ENCODE measurements at regions not wholly inside any gene's neighbourhood (a gene's known extent, or its start where the extent isn't known, plus 50 kb on each side); places are given as distances from the start of the nearest gene placed in this dataset.

DNA sequence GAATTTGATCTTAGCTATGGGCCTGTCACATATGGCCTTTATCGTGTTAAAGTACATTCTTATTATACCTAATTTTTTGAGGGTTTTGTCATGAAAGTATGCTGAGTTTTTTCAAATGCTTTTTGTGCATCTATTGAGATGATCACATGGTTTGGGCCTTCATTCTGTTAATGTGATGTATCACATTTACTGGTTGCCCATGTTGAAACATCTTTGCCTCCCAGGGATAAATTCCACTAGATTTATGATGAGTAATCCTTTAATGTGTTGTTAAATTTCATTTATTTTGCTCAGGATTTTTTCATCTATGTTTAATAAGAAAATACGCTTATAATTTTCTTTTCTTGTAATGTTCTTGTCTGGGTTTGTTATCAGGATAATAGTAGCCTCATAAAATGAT lies 442.0 kb downstream of the MDFIC start:
- TF ChIP-seq HEY1 (CRISPR knock-in tag; IDR thresholded peaks at IDR 0.05; ENCODE audit: borderline replicate concordance) (no peak), POLR2A (conservative IDR thresholded peaks at IDR 0.05) (no peak), MXI1 (IDR thresholded peaks at IDR 0.05; ENCODE audit: low read depth, low read length) (no peak), EP300 (IDR thresholded peaks at IDR 0.05; ENCODE audit: low read length) (no peak), BRCA1 (IDR thresholded peaks at IDR 0.05) (no peak), BRCA1 (CRISPR knock-in tag; IDR thresholded peaks at IDR 0.05) (no peak), CAMTA2 (CRISPR knock-in tag; conservative IDR thresholded peaks at IDR 0.05) (no peak), ZNF354B (CRISPR knock-in tag; IDR thresholded peaks at IDR 0.05) (no peak)
- TF ChIP-seq, protein P1, sequence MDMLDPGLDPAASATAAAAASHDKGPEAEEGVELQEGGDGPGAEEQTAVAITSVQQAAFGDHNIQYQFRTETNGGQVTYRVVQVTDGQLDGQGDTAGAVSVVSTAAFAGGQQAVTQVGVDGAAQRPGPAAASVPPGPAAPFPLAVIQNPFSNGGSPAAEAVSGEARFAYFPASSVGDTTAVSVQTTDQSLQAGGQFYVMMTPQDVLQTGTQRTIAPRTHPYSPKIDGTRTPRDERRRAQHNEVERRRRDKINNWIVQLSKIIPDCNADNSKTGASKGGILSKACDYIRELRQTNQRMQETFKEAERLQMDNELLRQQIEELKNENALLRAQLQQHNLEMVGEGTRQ (CRISPR knock-in tag; IDR thresholded peaks at IDR 0.05): no peak
- TF ChIP-seq, protein P2, sequence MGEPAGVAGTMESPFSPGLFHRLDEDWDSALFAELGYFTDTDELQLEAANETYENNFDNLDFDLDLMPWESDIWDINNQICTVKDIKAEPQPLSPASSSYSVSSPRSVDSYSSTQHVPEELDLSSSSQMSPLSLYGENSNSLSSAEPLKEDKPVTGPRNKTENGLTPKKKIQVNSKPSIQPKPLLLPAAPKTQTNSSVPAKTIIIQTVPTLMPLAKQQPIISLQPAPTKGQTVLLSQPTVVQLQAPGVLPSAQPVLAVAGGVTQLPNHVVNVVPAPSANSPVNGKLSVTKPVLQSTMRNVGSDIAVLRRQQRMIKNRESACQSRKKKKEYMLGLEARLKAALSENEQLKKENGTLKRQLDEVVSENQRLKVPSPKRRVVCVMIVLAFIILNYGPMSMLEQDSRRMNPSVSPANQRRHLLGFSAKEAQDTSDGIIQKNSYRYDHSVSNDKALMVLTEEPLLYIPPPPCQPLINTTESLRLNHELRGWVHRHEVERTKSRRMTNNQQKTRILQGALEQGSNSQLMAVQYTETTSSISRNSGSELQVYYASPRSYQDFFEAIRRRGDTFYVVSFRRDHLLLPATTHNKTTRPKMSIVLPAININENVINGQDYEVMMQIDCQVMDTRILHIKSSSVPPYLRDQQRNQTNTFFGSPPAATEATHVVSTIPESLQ (CRISPR knock-in tag; IDR thresholded peaks at IDR 0.05): no peak
- TF ChIP-seq, protein P3, sequence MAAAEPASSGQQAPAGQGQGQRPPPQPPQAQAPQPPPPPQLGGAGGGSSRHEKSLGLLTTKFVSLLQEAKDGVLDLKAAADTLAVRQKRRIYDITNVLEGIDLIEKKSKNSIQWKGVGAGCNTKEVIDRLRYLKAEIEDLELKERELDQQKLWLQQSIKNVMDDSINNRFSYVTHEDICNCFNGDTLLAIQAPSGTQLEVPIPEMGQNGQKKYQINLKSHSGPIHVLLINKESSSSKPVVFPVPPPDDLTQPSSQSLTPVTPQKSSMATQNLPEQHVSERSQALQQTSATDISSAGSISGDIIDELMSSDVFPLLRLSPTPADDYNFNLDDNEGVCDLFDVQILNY (CRISPR knock-in tag; IDR thresholded peaks at IDR 0.05): no peak
- TF ChIP-seq, protein P4, sequence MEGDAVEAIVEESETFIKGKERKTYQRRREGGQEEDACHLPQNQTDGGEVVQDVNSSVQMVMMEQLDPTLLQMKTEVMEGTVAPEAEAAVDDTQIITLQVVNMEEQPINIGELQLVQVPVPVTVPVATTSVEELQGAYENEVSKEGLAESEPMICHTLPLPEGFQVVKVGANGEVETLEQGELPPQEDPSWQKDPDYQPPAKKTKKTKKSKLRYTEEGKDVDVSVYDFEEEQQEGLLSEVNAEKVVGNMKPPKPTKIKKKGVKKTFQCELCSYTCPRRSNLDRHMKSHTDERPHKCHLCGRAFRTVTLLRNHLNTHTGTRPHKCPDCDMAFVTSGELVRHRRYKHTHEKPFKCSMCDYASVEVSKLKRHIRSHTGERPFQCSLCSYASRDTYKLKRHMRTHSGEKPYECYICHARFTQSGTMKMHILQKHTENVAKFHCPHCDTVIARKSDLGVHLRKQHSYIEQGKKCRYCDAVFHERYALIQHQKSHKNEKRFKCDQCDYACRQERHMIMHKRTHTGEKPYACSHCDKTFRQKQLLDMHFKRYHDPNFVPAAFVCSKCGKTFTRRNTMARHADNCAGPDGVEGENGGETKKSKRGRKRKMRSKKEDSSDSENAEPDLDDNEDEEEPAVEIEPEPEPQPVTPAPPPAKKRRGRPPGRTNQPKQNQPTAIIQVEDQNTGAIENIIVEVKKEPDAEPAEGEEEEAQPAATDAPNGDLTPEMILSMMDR (IDR thresholded peaks at IDR 0.05 in 2 of 3, conservative IDR thresholded peaks at IDR 0.05 in 1 of 3; ENCODE audit: insufficient read depth in 2 of 3, low read depth in 1 of 3, low read length in 3 of 3): no peak
